Ovary (tissue), 7 donors: ENCODE measurements at regions not wholly inside any gene's neighbourhood (a gene's known extent, or its start where the extent isn't known, plus 50 kb on each side); places are given as distances from the start of the nearest gene placed in this dataset.

Experiments used
- DNase-seq, 5 donors: peaks; one replicate each; pipeline ENCODE4 v3.0.0-alpha.2; 2019 to 2020
- H3K27ac ChIP-seq, 2 donors: fragments of 200-600 bp; one replicate each; pipeline versions ENCODE4 v1.5.1 to v1.8.0; 2019 to 2022
- H3K27me3 ChIP-seq: fragments of 200-600 bp; one replicate; pipeline ENCODE4 v1.8.0; 2022
- H3K36me3 ChIP-seq: fragments of 200-600 bp; sonication (generic); one replicate; pipeline ENCODE4 v1.5.1; 2019
- H3K4me1 ChIP-seq: one replicate; pipeline ENCODE4 v1.8.1; 2013; ENCODE audit warnings: mild to moderate bottlenecking, moderate library complexity; ENCODE audit not compliant: insufficient read depth
- H3K4me3 ChIP-seq: fragments of 200-600 bp; sonication (generic); one replicate; pipeline ENCODE4 v1.5.1; 2017
- H3K9me3 ChIP-seq, 2 donors: fragments of 200-600 bp in 1 of 2; sonication (generic) in 1 of 2; one replicate each; pipeline versions ENCODE4 v1.5.1 to v1.8.1; 2013 to 2019; ENCODE audit warnings: mild to moderate bottlenecking in 1 of 2, moderate library complexity in 1 of 2
- EP300 ChIP-seq: sonication (generic); formaldehyde crosslinking; IDR thresholded peaks from one replicate; pipeline ENCODE4 v1.6.1; 2017; ENCODE audit warnings: antibody characterized with exemption
- POLR2A ChIP-seq: fragments of 450-650 bp; IDR thresholded peaks from one replicate; pipeline ENCODE4 v1.6.1; 2017; ENCODE audit warnings: antibody characterized with exemption, mild to moderate bottlenecking, moderate library complexity
- WGBS, 3 donors: extraction: QIAGEN DNeasy Blood & Tissue Kit in 1 of 3; methylation state at CpG; one replicate each; pipeline versions ENCODE4 v1.1.5 to v1.1.7; 2013 to 2017; 5-methylcytosine and 5-hydroxymethylcytosine counted together
- intact Hi-C, 4 donors: fragments of 100-400 bp; cut with DNase I; formaldehyde crosslinking; loops; one replicate each; pipeline versions ENCODE4 v1.11.0 to v1.15.1; 2022 to 2023
- TF ChIP-seq, protein P1 (sequence below), 3 donors: fragments of 450-650 bp in 2 of 3; fragments of 200-600 bp in 1 of 3; IDR thresholded peaks; one replicate each; pipeline versions ENCODE4 v1.5.1 to v1.8.0; 2016 to 2022; ENCODE audit warnings: antibody characterized with exemption in 3 of 3, mild to moderate bottlenecking in 1 of 3
- donor health status: DM: no; HTN: no; CAD: no; lungs with moderate emphysema.
- donor health status: DM: no; HTN: no; CAD: no.
- donor health status: Bipolar disorder and iron deficiency.
- donor health status: DM: no; HTN: no; CAD: no.
- donor health status: DM: yes; HTN: yes; CAD: no.

GRCh38 chr5:89934069-89934468 is 475.5 kb downstream of the CETN3 start:
- Histone ChIP-seq H3K4me1 (no peaks in the 10 kb centered on the region), H3K36me3 (no peaks in the 10 kb centered on the region), H3K27me3 (no peaks in the 10 kb centered on the region), H3K9me3 (no peaks in the 10 kb centered on the region), H3K27ac (no peak overlapping the region), H3K4me3 (no peak overlapping the region)
- no peak for DNase-seq
- intact Hi-C loops = loop anchor here in 1 of 4 donors (10.0 kb wide), 1 partner anchor 1881 kb away; no protein-coding TSS in a partner anchor
- WGBS, 3 donors = 86 to 90% (median 88%) methylated on average over 4 of the region's 4 CpGs
- TF ChIP-seq, protein P1, sequence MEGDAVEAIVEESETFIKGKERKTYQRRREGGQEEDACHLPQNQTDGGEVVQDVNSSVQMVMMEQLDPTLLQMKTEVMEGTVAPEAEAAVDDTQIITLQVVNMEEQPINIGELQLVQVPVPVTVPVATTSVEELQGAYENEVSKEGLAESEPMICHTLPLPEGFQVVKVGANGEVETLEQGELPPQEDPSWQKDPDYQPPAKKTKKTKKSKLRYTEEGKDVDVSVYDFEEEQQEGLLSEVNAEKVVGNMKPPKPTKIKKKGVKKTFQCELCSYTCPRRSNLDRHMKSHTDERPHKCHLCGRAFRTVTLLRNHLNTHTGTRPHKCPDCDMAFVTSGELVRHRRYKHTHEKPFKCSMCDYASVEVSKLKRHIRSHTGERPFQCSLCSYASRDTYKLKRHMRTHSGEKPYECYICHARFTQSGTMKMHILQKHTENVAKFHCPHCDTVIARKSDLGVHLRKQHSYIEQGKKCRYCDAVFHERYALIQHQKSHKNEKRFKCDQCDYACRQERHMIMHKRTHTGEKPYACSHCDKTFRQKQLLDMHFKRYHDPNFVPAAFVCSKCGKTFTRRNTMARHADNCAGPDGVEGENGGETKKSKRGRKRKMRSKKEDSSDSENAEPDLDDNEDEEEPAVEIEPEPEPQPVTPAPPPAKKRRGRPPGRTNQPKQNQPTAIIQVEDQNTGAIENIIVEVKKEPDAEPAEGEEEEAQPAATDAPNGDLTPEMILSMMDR (IDR thresholded peaks at IDR 0.05) = no peak
- TF ChIP-seq EP300 (no peak), POLR2A (no peak)

- 68 to 73% (median 68%) methylated on average over 2 of the region's 2 CpGs for WGBS, 3 donors
- no peak for DNase-seq
- intact Hi-C loops = loop anchor here in 1 of 4 donors (10.0 kb wide), 1 partner anchor 1882 kb away; no protein-coding TSS in a partner anchor
- Histone ChIP-seq H3K27me3 (no peaks in the 10 kb centered on the region), H3K9me3 (no peaks in the 10 kb centered on the region), H3K4me3 (no peak overlapping the region), H3K36me3 (no peaks in the 10 kb centered on the region), H3K4me1 (no peaks in the 10 kb centered on the region), H3K27ac (no peak overlapping the region)
- TF ChIP-seq EP300 = no peak
Observed at GRCh38 chr5:89932771-89933181, 476.8 kb downstream of the CETN3 start.

GRCh38 chr5:89930591-89931392 is 478.8 kb downstream of the CETN3 start:
- 15 to 24% (median 19%) methylated on average over 5 of the region's 5 CpGs for WGBS, 3 donors
- no peaks in the 10 kb centered on the region for H3K4me1 ChIP-seq
- H3K27ac ChIP-seq = no peak overlapping the region
- no peak for DNase-seq
- no peak overlapping the region for H3K4me3 ChIP-seq
- TF ChIP-seq POLR2A (no peak), EP300 (no peak)
- TF ChIP-seq, protein P1 (IDR thresholded peaks at IDR 0.05) = no peak
- H3K9me3 ChIP-seq = no peaks in the 10 kb centered on the region
- H3K36me3 ChIP-seq = no peaks in the 10 kb centered on the region
- no peaks in the 10 kb centered on the region for H3K27me3 ChIP-seq
- intact Hi-C loops = loop anchor here in 1 of 4 donors (10.0 kb wide), 1 partner anchor 1884 kb away; no protein-coding TSS in a partner anchor

- Histone ChIP-seq H3K4me3 (no peak overlapping the region), H3K9me3 (no peaks in the 10 kb centered on the region), H3K27ac (no peak overlapping the region), H3K4me1 (no peaks in the 10 kb centered on the region), H3K27me3 (no peaks in the 10 kb centered on the region), H3K36me3 (no peaks in the 10 kb centered on the region)
- 90 to 98% (median 95%) methylated on average over 1 of the region's 1 CpG for WGBS, 3 donors
- intact Hi-C loops = loop anchor here in 1 of 4 donors (10.0 kb wide), 1 partner anchor 1885 kb away; no protein-coding TSS in a partner anchor
- DNase-seq = no peak
- TF ChIP-seq, protein P1 (IDR thresholded peaks at IDR 0.05) = no peak
- TF ChIP-seq EP300 = no peak
- TF ChIP-seq POLR2A = no peak
Observed at GRCh38 chr5:89929834-89930233, 479.7 kb downstream of the CETN3 start.

DNA sequence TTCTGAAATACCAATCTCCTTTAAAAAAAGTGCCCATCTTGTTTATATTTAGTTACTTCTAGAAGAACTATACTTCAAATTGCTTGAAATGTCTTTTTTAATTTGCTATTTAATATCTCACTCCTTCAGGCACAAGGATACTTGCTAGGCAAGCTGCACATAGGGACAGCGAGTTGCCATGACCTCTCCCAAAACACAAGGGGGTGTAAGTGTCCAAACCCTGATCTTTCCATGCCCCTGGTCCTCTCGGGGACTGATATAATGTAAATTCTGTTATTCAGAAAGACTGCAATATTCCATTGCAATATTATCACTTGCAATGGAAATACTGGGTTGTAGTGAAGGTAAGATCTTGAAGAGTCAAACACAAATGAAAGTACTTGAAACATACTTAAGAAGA is 480.4 kb downstream of the CETN3 start:
- intact Hi-C loops = no loop called here
- 67 to 74% (median 71%) methylated on average over 2 of the region's 2 CpGs for WGBS, 3 donors
- Histone ChIP-seq H3K36me3 (no peaks in the 10 kb centered on the region), H3K27me3 (no peaks in the 10 kb centered on the region), H3K9me3 (no peaks in the 10 kb centered on the region), H3K4me3 (no peak overlapping the region), H3K27ac (no peak overlapping the region), H3K4me1 (no peaks in the 10 kb centered on the region)
- DNase-seq = no peak
- TF ChIP-seq, protein P1 (IDR thresholded peaks at IDR 0.05) = no peak
- TF ChIP-seq EP300 = no peak
- TF ChIP-seq POLR2A = no peak
